Inferior parietal cortex (tissue), 1 donor: ENCODE measurements at regions not wholly inside any gene's neighbourhood (a gene's known extent, or its start where the extent isn't known, plus 50 kb on each side); places are given as distances from the start of the nearest gene placed in this dataset.
"Not testable (repeated sequence)": the region's sequence is repeated elsewhere in the genome, so short reads cannot be mapped to it uniquely, and the experiment has no call there.

Experiments used
- DNase-seq: peaks from one replicate; pipeline ENCODE4 v3.0.0-alpha.2; 2016; ENCODE audit errors: extremely low spot score

DNA sequence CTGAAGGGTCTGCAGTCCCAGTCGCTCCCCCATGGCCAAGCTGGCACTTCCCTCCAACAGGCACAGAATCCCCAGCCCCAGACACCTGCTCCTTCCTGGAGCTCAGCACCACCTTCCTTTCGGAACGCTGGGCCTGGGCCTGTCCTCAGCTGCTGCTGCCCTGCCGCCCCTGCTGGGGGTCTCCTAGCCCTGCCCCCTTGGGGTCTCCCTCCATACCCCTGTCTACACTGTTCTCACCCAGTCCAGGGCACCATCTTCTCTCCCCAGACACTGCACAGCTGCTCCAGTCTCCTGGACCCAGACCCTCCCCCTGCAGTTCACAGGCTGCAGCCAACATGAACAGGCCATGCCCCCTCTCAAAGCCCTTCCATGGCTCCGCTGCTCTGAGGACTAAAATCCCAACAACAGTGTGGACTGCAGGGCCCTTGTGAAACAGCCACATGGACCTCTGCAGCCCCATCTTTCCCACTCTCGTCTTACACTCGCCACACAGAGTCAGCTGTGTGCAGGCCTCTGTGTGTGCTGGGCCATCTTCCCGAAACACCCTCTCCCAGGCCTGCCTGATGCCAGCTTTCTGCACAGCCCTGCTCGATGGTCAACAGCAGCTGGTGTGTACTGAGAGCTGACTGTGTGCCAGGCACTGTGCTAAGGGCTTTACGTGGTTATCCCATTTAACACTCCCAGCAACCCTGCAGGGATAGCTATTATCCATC lies 361.3 kb downstream of the MATN1 start:
- DNase-seq = not testable (repeated sequence)

DNA sequence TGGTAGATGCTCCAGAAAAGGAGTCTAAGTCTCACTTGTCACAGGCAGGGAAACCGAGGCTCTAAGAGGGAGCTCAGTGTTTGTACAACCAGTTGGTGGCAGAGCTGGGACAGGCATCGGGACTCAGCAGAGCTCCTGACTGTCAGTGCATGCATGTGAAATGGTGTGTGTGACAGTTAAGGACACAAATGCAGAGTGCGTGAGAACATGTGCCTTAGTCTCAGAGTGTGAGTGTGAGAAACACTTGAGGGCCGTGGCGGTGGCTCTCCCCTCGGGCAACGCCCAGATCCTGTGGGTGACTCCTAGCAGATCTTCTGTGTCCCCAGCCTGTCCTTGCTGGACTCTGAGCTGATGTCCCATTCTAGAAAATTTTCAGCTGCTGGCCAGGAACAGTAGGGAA lies 362.6 kb downstream of the MATN1 start:
- DNase-seq = no peak

DNA sequence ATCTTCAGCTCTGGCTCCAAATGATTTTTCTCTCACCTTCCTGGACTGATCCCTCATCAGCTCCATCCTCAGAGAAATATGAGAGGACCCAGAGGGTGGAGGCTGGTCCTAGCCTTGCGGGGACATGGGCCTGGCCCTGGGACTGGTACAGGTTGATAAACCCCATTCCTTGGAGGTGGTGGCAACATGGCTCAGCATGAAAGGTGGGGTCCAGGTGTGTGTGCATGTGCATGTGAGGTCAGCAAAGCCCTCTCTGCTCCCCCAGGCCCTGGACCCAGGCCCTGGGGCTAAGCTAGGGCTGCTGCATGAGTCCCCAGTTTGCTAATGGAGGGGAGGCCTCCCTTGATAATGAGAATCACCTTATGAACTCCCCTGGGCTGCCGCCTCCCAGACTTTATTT lies 363.1 kb downstream of the MATN1 start:
- DNase-seq = no peak

DNA sequence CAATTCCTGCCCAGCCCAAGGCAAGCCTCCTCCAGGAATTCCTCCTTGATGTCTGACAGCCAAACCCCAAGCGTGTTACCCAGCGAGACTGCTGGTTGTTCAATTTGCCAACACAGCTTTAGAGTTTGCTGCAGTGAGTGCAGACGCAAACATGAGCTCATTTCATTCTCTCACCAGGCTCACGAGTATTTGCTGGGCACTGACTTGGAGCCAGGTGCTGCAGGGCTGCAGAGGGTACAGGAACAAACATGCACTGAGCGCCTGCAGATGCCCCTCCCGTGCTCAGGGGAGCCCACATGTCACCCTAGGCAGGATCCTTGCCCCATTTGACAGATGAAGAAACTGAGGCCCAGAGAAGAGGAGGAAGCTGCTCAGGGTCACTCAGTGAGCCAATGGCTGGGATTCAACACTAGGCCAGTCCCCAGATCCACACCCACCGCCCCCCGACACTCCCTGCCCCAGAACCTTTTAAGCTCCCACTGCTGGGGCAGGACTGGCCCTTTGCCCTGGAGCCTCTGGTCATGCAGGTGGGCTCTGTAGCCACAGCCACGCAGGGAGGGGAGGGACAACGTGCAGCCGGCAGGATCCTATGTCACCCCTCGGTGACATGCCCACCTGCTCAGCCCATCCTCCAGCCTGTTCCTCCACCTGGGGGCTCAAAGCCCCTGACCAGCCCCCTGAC lies 363.7 kb downstream of the MATN1 start:
- no peak for DNase-seq

DNA sequence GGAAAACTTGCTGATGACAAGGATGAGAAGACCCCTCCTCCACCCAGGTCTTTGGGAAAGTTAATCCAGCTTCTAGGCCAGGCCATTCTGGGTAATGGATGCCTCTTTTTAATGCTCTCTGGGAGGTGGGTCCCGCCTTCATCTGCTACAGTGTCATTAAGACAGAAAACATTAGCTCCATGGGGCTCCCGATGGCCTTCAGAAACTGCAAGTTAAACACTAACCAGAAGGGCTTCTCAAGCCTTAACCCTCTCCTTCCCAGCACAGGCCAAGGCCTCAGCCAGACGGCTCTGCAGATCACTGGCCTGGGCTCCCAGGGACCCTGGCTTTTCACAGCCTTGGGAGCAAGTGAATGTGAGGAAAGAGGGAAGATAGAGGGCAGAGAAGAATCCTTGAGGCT lies 364.9 kb downstream of the MATN1 start:
- DNase-seq = no peak

DNA sequence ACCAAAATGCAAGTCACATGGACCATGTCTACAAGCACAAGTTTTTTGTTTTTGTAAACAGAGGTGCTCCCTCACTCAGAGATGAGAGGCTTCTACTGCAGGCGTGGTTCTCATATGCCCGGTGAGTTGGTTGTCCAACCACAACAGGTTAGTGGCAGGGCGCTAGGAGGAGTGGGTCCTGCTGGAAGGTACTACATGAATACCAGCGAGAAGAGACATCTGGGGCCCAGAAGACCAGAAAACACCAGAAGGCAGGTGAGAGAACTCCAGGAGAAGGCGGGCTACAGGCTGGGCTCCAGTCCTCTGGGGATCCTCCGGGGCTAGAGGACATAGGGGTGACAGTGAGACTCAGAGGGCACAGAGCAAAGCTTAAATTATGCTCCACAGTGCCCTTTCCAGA lies 366.5 kb downstream of the MATN1 start:
- DNase-seq = no peak

DNA sequence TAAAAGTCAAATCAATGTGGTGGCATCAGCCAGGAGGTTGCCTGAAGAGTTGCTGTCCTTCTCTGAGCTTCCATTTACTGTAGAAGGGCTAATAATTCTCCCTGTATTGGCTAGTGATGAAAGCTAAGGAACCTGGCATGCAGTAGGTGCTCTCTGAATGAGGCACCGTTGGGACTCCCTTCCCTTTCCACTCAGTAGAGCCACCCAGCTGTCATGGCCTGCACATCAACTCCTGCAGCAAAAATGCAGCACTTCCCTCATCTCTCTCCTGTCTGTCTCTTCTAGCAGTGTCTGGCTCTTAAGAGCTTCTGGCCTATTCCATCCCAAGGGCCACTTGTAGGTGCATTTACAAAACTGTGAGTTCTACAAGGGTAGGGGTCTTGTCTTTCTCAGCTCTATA lies 369.0 kb downstream of the MATN1 start:
- DNase-seq = no peak

DNA sequence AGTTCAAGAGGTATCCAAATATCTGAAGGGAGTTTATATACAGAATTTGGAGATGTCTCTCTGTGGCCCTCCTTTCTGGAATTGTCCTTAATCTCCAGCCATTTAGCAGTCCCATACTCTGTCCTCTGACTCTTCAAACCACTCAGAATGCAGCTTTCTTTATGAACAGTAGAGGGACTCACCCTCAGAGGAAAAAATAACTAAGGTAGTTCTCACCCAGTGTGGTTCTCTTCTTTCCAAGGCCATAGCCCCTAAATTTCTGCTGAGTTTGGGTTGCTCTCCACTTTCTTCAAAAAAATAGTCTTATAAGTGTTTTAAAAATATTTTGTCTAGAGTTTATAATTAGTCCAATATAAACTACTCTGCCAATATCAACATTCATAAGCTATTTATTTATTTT lies 369.7 kb downstream of the MATN1 start:
- no peak for DNase-seq

DNA sequence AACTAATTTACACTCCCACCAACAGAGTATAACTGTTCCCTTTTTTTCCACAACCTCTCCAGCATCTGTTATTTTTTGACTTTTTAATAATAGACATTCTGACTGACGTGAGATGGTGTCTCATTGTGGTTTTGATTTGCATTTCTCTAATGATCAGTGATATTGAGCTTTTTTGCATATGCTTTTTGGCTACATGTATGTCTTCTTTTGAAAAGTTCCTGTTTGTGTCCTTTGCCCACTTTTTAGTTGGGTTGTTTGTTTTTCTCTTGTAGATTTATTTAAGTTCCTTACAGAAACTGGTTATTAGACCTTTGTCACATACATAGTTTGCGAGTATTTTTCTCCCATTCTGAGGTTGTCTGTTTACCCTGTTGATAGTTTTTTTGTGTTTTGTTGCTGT lies 375.2 kb downstream of the MATN1 start:
- DNase-seq = no peak

DNA sequence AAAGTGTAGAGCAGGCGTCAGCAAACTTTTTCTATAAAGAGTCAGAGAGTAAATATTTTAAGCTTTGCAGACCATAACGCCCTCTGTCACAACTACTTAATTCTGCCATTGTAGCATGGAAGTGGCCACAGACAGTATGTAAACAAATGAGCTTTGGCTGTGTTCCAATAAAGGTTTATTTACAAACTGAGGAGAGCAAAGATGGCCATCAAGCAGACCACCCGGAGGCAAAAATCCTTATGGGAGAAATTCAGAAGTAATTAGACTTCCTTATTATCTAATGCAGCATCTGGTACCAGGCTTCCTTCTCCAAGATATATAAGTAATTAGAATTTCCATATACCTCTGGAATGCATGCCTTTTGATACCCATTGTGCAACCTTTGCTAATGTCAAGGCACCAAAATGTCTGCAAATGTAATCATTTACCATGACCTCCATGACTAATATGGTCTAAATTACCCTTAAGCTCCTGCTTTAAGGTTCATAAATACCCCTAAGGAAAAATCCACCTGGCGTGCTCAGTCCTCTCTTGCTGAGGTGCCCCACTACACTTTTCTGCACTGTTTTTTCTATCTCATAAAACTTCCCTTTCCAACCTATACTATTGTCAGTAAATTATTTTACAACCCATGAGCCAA lies 377.8 kb downstream of the MATN1 start:
- DNase-seq = no peak

DNA sequence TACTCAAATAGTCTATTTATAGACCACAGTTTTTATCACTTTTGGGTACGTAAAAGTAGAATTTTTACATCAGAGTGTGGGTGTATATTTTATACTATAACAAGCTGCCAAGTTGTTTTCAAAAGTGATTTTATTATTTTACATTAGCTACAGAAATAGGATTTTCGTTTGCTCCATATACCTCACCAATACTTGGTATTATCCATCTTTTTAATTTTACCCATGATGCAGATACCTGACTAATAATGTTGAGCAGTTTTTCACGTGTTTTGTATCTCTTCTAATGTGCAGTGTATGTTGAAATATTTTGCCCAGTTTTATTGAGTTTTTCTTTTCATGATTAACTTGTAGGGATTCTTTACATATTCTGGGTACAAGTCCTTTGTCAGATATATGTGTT lies 379.8 kb downstream of the MATN1 start:
- no peak for DNase-seq

DNA sequence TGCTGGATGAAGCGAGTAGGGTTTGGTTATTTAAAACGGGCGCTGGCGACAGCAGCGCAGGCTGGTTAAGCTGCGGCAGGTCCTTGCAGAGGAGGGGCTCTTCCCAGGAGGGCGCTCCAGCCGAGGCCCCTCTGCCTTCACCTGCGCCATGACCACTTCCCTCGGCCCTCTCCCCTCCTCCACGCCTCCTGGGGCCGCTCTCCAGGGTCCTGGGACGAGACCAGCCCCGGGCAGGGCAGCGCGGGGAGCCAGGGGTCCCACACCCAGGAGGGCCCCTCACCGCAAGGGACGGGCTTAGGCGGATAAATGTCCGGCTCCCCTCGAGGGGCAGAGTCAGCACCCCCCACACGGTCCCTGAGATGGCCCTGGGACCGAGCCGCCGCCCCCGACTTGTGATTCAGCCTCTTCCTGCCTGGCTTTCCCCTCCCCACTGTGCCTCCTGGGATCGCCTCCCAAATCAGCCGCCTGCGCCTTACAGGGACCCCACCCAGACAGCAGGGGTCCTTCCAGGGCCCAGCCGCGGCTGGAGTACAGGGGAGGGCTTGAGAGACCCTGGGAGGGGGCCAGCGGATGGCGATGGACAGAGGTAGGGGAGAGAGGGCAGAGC lies 380.7 kb downstream of the MATN1 start:
- no peak for DNase-seq

DNA sequence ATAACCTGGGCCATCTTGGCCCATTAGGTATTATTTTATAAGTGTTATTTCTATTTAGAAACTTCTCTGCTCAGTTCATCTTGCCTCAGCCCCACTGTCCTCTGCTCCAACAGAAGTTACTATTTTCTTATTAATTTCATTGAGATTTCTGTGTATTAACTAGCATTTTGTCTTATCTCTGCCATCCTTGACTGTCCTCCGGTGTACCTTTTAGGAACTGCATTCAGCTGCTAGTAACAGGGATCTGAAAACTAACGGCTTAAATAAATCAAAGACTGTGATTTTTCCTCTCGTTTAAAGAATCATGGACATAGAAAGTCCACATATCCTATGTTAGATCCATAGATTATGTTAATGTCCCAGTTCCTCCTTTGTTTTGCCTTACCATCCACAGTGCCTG lies 382.5 kb downstream of the MATN1 start:
- DNase-seq = no peak

DNA sequence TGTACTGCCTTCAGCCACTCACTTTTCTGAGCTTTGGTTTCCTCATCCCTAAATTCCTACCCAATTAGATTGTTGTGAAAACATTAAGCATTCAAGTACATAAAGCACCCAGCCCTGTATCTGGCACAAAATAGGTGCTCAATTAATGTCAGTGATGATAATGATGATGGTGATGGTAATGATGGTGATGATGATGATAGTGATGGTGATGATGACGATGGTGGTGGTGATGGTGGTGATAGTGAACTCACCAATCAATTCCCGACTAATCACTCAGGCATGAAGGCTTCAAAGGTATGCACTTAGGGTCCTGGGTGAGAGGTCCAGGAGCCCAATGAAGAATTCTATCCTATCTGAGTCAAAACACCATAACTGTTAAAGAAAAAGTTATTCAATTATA lies 383.5 kb downstream of the MATN1 start:
- DNase-seq = no peak

DNA sequence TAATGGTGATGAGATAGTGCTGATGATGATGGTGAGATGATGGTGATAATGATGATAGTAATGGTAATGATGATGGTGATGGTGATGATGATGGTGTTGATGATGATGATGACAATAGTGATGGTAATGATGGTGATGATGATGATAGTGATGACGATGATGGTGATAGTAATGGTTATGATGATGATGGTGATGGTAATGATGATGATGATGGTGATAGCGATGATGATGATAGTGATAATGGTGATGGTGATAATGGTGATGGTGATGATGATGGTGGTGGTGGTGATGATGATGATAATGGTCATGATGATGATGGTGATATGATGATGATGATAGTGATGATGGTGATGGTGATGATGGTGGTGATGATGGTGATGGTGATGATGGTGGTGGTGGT lies 384.6 kb downstream of the MATN1 start:
- DNase-seq = no peak

DNA sequence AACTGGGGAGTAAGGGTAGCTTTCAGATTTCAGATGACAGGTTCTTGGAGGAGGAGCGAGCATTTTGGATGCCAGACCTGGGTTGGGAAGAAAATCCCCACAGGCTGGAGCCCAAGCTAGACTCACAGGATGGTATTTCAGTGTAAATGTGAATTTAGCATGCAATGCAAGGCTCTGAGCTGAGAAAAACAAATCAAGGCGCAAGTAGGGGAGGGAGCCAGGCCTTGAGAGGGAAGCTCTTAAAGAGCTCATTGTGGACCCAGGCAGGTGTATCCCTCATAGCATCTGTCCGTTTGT lies 386.1 kb downstream of the MATN1 start:
- DNase-seq = no peak

DNA sequence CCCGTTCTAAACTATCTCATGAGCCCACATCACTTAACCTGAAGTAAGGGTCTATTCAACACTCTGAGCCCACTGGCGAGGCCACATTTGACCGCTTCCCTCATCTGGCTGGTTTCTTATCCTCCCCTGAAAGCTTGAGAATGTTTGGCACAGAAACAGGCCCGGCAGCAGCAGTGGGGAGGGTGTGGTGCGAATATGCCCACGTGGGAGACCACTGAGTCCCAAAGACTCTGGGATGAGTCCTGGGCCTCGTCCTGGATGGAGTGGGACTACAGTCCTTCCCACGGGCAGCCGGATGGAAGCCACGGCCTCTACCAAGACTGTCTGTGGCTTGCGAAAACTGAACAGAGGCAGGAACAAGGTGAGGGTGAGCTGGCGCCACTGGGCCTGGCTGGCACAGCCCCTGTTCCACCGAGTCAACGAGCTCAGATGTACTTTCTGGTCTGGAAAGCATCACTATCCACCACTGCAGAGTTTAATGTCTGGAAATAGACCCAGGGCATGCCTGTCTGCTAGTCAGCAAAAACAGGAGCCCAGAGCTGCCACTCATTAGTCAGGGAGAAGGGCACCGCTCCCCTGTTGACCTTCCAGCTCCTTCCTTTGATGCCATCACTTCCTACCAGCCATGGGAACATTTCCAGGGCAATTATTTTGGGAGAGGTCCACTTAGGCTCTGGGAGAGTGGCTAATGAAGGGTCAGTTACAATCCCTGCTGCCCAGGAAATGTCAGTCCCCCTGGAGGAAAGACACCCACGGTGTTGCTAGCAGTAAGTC lies 386.6 kb downstream of the MATN1 start:
- DNase-seq = no peak

DNA sequence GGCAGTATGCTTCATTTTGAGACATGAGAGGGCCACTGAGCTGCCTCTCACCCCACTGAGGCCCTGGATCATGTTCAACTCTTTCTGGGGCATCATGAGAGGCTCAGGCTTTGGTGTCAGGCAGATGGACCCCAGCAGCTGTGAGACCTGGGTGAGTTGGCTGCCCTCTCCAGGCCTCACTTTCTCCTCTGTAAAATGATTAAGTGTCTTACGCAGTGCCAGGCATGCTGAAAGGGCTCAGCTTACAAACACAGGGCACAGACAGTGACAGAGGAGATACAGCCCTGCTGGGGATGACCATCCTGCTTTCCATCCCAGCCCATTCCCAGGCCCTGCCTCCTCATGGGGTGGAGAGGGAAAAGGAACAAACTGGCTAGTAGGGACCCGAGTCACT lies 387.4 kb downstream of the MATN1 start:
- no peak for DNase-seq

DNA sequence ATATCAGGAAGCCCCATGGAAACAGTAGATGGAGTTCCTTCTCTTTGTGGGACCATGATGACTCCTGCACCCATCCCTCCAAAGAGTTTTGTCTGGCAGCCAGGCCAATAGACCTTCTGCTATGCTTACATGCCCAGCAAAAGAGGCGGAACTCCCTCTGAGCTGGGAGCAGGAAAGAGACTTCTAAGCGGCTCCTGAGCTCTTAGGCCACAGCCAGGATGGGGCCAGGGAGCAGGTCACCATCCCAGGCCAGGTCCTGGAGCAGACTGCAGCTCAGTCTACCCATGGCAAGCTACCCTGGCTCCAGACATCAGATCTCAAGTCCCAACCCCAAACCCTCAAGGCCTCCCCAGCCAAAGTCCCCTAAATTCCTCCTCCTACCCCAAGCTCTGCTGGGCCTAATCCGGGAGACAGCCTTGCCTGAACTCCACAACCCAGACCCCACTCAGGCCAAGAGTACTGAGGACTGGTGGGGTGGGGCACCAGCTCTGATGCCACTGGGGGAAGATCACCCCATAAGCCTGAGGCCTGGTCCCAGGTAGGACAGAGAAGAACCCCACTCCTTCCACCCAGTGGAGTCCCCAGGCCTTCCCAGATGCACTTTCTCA lies 387.9 kb downstream of the MATN1 start:
- DNase-seq = no peak

DNA sequence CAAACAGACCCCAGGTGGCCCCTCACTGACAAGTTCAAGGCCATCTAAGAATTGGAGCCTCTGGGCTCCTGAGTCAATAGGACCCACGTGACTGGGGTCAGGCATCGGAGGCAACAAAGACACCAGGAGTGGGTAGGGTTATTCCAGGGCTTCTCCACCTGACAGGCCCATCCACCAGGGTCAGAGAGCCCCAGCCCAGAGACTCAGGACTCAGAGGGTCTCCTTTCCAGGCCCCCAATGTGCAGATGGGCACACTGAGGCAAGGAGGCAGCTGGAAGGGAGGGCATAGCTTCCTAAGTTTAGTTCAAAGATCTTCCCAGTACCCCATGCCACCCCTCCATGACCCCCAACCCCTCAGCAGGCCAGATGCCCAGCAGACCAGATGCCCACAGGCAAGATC lies 388.6 kb downstream of the MATN1 start:
- no peak for DNase-seq

DNA sequence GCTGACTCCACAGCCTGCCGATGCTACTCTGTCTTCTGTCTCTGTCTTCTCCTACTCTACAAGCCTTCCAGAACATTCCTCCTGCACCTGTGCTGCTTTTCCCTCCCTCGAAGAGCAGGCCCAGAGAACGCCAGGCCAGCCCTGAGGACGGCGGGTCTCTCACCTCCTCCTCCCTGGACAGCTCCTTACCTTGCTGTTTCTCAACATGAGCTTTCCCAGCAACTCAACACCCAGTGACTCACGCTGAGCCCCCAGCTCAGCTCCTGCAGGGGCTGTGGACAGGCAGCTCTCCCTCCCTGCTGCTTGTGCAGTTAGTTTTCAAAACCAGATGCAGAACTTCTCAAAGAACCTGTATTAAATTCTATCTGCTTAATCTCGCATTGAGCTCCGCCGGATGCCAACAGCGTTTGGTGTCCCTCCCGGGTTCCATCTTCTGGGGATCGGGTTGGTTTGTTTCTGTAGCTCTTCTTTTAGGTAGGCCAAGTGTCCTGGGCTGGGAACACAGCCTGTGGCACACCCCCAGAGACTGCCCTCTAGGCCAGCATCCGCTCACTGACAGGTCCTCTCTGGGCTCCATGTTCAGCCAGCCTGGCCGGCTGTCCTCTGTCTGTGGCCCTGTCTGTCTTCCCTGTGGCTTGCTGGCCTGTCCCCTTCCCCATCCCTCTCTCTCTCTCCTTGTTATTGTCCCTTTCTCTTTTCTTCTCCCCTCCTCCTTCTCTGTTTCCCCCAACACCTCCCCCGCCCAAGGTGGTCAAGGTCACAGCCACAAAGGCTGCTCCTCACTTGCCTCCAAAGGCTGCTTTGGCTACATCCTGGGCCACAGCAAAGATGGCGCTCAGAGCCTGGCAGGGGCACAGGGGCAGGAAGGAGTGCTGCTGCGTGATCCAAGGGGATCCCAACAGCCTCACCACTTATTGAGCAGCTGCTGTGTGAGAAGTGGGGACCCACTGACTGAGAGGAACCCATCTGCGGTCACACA lies 391.0 kb downstream of the MATN1 start:
- no peak for DNase-seq
